ENCODE measurements at regions not wholly inside any gene's neighbourhood (a gene's known extent, or its start where the extent isn't known, plus 50 kb on each side); places are given as distances from the start of the nearest gene placed in this dataset.

DNA sequence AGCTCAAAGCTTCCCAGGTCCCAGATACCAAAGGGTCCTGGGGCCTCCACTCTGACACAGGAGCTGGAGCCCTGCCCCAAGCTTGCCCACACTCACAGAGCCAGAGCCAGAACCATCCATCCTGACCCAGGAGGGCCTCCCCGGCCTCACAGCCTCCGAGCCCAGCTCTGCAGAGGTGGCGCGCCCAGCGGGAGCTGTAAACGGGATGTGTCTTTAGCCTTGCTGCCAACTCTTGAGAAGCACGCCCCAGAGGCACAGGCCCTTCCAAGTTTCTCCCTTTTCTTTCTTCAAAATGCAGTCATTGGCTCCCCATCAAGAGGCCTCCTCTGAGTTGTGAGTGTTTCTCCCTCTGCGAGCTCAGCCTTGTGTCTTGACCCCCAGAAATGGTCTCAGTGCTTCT lies 75.0 kb downstream of the PDGFA start:
- ATAC-seq (no peak), DNase-seq (no peak)
- Histone ChIP-seq H3K9me2 (replicated peaks; ENCODE audit: low read length) (no peaks in the 10 kb centered on the region), H3K79me2 (ENCODE audit: low read length) (no peaks in the 10 kb centered on the region), H3F3A (ENCODE audit: low read length, unreplicated experiment) (no peaks in the 10 kb centered on the region), H3K4me1 (ENCODE audit: insufficient read depth, low read length) (no peaks in the 10 kb centered on the region), H3K9ac (ENCODE audit: low read length) (no peak overlapping the region), H3K36me3 (ENCODE audit: low read depth, low read length) (no peaks in the 10 kb centered on the region), H3K4me3 (ENCODE audit: low read length) (no peak overlapping the region), H3K9me3 (ENCODE audit: low read length) (no peaks in the 10 kb centered on the region), H2AFZ (ENCODE audit: low read length) (no peak overlapping the region), H3K4me2 (ENCODE audit: low read length) (no peak overlapping the region), H4K20me1 (ENCODE audit: low read length) (no peaks in the 10 kb centered on the region), H3K27me3 (ENCODE audit: low read length) (no peaks in the 10 kb centered on the region), H3K27ac (ENCODE audit: low read length) (no peak overlapping the region)
- intact Hi-C loops (cut with micrococcal nuclease): no loop called here
- ChIA-PET POLR2A (ENCODE audit: unreplicated experiment) (interaction anchor here (0.6 kb wide), 1 partner anchor 320 kb away, joined by 8 read pairs; no protein-coding TSS in a partner anchor), CTCF (no interaction called here)
- TF ChIP-seq EZH2 (IDR thresholded peaks at IDR 0.05; ENCODE audit: low read length, unreplicated experiment) (no peak), EZH2phosphoT487 (IDR thresholded peaks at IDR 0.05; ENCODE audit: borderline replicate concordance, low read length) (no peak), CTCF (conservative IDR thresholded peaks at IDR 0.05; ENCODE audit: low read depth, low read length) (no peak)
- no TSS peak for BruUV-seq (replicated peaks)

GRCh38 chr7:445020-445419 lies 74.6 kb downstream of the PDGFA start:
- Histone ChIP-seq H3F3A (ENCODE audit: low read length, unreplicated experiment) (no peaks in the 10 kb centered on the region), H3K27ac (ENCODE audit: low read length) (no peak overlapping the region), H3K4me3 (ENCODE audit: low read length) (no peak overlapping the region), H3K9me2 (replicated peaks; ENCODE audit: low read length) (no peaks in the 10 kb centered on the region), H3K9me3 (ENCODE audit: low read length) (no peaks in the 10 kb centered on the region), H2AFZ (ENCODE audit: low read length) (no peak overlapping the region), H3K36me3 (ENCODE audit: low read depth, low read length) (no peaks in the 10 kb centered on the region), H3K27me3 (ENCODE audit: low read length) (no peaks in the 10 kb centered on the region), H3K79me2 (ENCODE audit: low read length) (no peaks in the 10 kb centered on the region), H3K4me1 (ENCODE audit: insufficient read depth, low read length) (no peaks in the 10 kb centered on the region), H3K4me2 (ENCODE audit: low read length) (no peak overlapping the region), H3K9ac (ENCODE audit: low read length) (no peak overlapping the region), H4K20me1 (ENCODE audit: low read length) (no peaks in the 10 kb centered on the region)
- TF ChIP-seq EZH2phosphoT487 (IDR thresholded peaks at IDR 0.05; ENCODE audit: borderline replicate concordance, low read length) (no peak), EZH2 (IDR thresholded peaks at IDR 0.05; ENCODE audit: low read length, unreplicated experiment) (no peak), CTCF (conservative IDR thresholded peaks at IDR 0.05; ENCODE audit: low read depth, low read length) (no peak)
- ChIA-PET POLR2A (ENCODE audit: unreplicated experiment) (interaction anchor here (0.6 kb wide), 1 partner anchor 320 kb away, joined by 8 read pairs; no protein-coding TSS in a partner anchor), CTCF (no interaction called here)
- no peak for ATAC-seq
- intact Hi-C loops (cut with micrococcal nuclease): no loop called here
- no TSS peak for BruUV-seq (replicated peaks)
- DNase-seq: no peak

DNA sequence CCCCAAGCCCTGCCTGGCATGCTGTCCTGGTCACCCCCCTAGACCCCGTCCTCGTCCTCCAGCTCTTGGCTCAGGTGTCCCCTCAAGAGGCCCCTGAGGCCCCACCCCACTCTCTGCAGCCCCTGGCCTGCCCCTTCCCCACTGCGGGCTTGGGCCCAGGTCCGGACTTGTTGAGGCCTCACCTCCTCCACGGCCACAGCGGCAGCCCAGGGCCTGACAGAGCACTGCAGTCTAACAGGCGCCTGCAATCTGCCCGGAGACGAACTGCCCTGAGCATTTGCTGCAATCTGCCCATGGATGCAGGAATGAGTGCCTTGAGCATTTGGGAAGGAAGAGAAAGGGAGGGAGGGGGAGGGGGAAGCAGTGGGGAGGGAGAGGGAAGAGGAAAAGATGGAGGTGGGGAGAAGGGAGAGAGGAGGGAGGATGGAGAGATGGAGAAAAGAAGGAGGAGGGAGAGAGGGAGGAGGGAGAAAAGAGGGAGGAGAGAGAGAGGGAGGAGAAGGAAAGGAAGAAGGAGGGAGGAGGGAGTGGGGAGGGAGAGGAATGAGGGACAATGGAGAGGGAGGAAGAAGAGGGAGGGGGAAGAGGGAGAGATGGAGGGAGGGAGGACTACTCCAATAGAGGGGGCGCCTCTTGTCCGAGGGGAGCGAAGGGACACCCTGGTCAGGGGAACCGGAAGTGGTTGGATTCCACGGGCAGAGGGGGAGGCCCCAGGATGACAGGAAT lies 73.9 kb downstream of the PDGFA start:
- H2AFZ ChIP-seq (ENCODE audit: low read length): no peak overlapping the region
- no peak for DNase-seq
- H3K4me3 ChIP-seq (ENCODE audit: low read length): no peak overlapping the region
- intact Hi-C loops (cut with micrococcal nuclease): no loop called here
- H3K4me2 ChIP-seq (ENCODE audit: low read length): no peak overlapping the region
- no peaks in the 10 kb centered on the region for H3K4me1 ChIP-seq (ENCODE audit: insufficient read depth, low read length)
- H3F3A ChIP-seq (ENCODE audit: low read length, unreplicated experiment): no peaks in the 10 kb centered on the region
- no peak overlapping the region for H3K27ac ChIP-seq (ENCODE audit: low read length)
- no peaks in the 10 kb centered on the region for H4K20me1 ChIP-seq (ENCODE audit: low read length)
- no peaks in the 10 kb centered on the region for H3K9me2 ChIP-seq (replicated peaks; ENCODE audit: low read length)
- ATAC-seq: no peak
- H3K36me3 ChIP-seq (ENCODE audit: low read depth, low read length): no peaks in the 10 kb centered on the region
- CTCF ChIA-PET: no interaction called here
- H3K9ac ChIP-seq (ENCODE audit: low read length): no peak overlapping the region
- TF ChIP-seq CTCF (conservative IDR thresholded peaks at IDR 0.05; ENCODE audit: low read depth, low read length) (no peak), EZH2phosphoT487 (IDR thresholded peaks at IDR 0.05; ENCODE audit: borderline replicate concordance, low read length) (no peak), EZH2 (IDR thresholded peaks at IDR 0.05; ENCODE audit: low read length, unreplicated experiment) (no peak)
- H3K27me3 ChIP-seq (ENCODE audit: low read length): no peaks in the 10 kb centered on the region
- H3K79me2 ChIP-seq (ENCODE audit: low read length): no peaks in the 10 kb centered on the region
- POLR2A ChIA-PET (ENCODE audit: unreplicated experiment): no interaction called here
- no TSS peak for BruUV-seq (replicated peaks)
- no peaks in the 10 kb centered on the region for H3K9me3 ChIP-seq (ENCODE audit: low read length)
